Transverse colon (tissue), 4 donors: ENCODE measurements at regions not wholly inside any gene's neighbourhood (a gene's known extent, or its start where the extent isn't known, plus 50 kb on each side); places are given as distances from the start of the nearest gene placed in this dataset.

Source experiments
- CTCF ChIP-seq, 5 experiments: fragments of 200-600 bp in 3 of 5; fragments of 450-650 bp in 2 of 5; sonication (generic) in 3 of 5; IDR thresholded peaks; 1 replicate in 2 of 5; 2 replicates in 3 of 5; pipeline ENCODE4 v1.5.1; 2016 to 2017; ENCODE audit warnings: antibody characterized with exemption in 5 of 5, inconsistent platforms in 3 of 5, mild to moderate bottlenecking in 2 of 5, moderate library complexity in 1 of 5
- EP300 ChIP-seq: sonication (generic); formaldehyde crosslinking; IDR thresholded peaks from one replicate; pipeline ENCODE4 v1.6.1; 2017; ENCODE audit warnings: antibody characterized with exemption, low read depth
- POLR2A ChIP-seq: fragments of 450-650 bp; IDR thresholded peaks from one replicate; pipeline ENCODE4 v1.6.1; 2016; ENCODE audit warnings: antibody characterized with exemption, mild to moderate bottlenecking, moderate library complexity
- POLR2AphosphoS5 ChIP-seq, 3 donors: sonication (generic); formaldehyde crosslinking; IDR thresholded peaks; one replicate each; pipeline ENCODE4 v1.6.1; 2016; ENCODE audit warnings: antibody characterized with exemption in 3 of 3

DNA sequence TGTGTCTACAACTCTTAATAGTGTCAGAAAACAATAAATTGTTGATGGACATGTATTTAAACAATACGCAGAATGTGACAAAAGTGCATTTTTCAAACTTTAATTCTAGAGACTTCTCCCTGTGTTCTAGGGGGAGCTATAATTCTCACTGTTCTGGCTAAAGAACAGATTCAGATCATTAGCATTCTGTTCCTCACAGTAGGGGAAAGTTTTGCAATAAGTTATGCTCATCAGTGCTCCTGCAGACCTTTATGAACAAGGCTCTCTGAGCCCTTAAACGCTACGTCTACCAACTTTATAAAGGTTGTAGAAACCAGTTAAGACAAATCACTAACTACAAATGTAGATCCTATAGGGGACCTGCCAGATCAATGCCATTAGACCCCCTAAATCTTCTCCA is 444.2 kb downstream of the SQOR start:
- TF ChIP-seq CTCF (IDR thresholded peaks at IDR 0.05) (no peak), POLR2AphosphoS5 (IDR thresholded peaks at IDR 0.05) (no peak), EP300 (no peak), POLR2A (no peak)
